PC-3 (cell line): ENCODE measurements at regions not wholly inside any gene's neighbourhood (a gene's known extent, or its start where the extent isn't known, plus 50 kb on each side); places are given as distances from the start of the nearest gene placed in this dataset.

Experiments
- EZH2 ChIP-seq: fragments of 300-600 bp; sonication (generic); IDR thresholded peaks from one replicate; pipeline ENCODE4 v1.6.1; 2017; ENCODE audit warnings: antibody characterized with exemption, mild to moderate bottlenecking, low read length; ENCODE audit not compliant: unreplicated experiment
- EZH2phosphoT487 ChIP-seq: fragments of 300-600 bp; sonication (generic); IDR thresholded peaks from 2 replicates; pipeline ENCODE4 v1.6.1; 2018; ENCODE audit warnings: mild to moderate bottlenecking, antibody characterized with exemption, low read length, borderline replicate concordance

DNA sequence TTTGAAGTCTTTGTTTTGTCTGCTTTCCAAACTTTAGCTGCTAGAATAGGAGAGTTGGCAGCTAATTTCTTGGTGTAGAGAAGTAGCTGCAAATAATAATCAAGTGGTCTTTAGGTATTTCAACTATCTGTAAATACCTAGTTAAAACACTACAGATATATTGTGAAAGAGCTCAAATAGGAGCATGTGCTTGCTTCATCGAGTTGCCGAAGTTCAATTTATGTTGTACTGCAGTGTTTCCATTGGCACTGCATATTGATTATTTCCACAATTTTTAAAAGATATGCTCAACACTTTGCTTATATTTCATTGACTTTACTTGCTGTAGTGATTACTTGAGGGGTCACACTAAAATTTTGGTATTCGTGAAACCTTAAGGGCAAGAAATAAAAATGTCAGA lies 131.6 kb upstream of the BMP4 start:
- TF ChIP-seq EZH2phosphoT487 (no peak), EZH2 (no peak)
